A549 (cell line): ENCODE measurements at regions not wholly inside any gene's neighbourhood (a gene's known extent, or its start where the extent isn't known, plus 50 kb on each side); places are given as distances from the start of the nearest gene placed in this dataset.

Experiments
- BHLHE40 ChIP-seq: IDR thresholded peaks from 2 replicates; pipeline ENCODE4 v1.6.1; 2012; ENCODE audit warnings: low read depth, low read length, inconsistent platforms
- CEBPB ChIP-seq, 2 experiments: fragments of >200 bp in 1 of 2; sonication (Bioruptor Twin) in 1 of 2; formaldehyde crosslinking in 1 of 2; IDR thresholded peaks; 2 replicates each; pipeline ENCODE4 v1.6.1; 2012 to 2016
- CTCF ChIP-seq: fragments of >200 bp; sonication (Bioruptor Twin); formaldehyde crosslinking; IDR thresholded peaks from 3 replicates; pipeline ENCODE4 v1.5.1; 2016
- MAX ChIP-seq: IDR thresholded peaks from 2 replicates; pipeline ENCODE4 v1.6.1; 2012
- NFE2L2 ChIP-seq: fragments of 150-350 bp; conservative IDR thresholded peaks from 2 replicates; pipeline ENCODE4 v1.6.1; 2014; ENCODE audit warnings: low read length
- NPAS2 ChIP-seq: fragments of 250-450 bp; sonication (Bioruptor Pico); IDR thresholded peaks from 2 replicates; pipeline ENCODE4 v1.8.0; 2022; ENCODE audit warnings: mild to moderate bottlenecking, moderate library complexity, borderline replicate concordance
- NR3C1 ChIP-seq: fragments of >200 bp; sonication (Bioruptor Twin); formaldehyde crosslinking; IDR thresholded peaks from 3 replicates; pipeline ENCODE4 v1.6.1; 2017
- PBX3 ChIP-seq: IDR thresholded peaks from 2 replicates; pipeline ENCODE4 v1.6.1; 2012
- POLR2A ChIP-seq: IDR thresholded peaks from 2 replicates; pipeline ENCODE4 v1.6.1; 2012; ENCODE audit warnings: mild to moderate bottlenecking, low read length
- SMC3 ChIP-seq: fragments of >200 bp; sonication (Bioruptor Twin); formaldehyde crosslinking; IDR thresholded peaks from 3 replicates; pipeline ENCODE4 v1.6.1; 2018; ENCODE audit warnings: inconsistent platforms

DNA sequence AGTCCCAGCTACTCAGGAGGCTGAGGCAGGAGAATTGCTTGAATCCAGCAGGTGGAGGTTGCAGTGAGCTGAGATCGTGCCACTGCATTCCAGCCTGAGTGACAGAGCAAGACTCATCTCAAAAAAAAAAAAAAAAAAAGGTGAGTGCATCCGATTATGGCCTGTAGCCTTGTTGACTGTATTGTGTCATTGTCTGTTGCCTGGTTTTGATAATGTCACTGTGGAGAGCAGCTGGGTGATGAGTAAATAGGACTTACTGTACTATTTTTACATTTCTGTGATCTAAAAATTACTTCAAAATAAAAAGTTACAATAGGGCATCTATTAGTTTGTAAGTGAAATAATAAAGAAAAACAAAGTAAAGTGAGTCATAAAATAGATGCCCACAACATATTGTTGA is 134.1 kb upstream of the SALL4 start:
- TF ChIP-seq CTCF (no peak), POLR2A (no peak), PBX3 (no peak), CEBPB (IDR thresholded peaks at IDR 0.05) (no peak), SMC3 (no peak), NPAS2 (no peak), MAX (no peak), NR3C1 (no peak), BHLHE40 (no peak), NFE2L2 (no peak)
